Endothelial cell of umbilical vein (primary cell): ENCODE measurements at regions not wholly inside any gene's neighbourhood (a gene's known extent, or its start where the extent isn't known, plus 50 kb on each side); places are given as distances from the start of the nearest gene placed in this dataset.

ENCODE experiments used
- CTCF ChIP-seq, 2 donors: IDR thresholded peaks; 1 replicate in 1 of 2; 2 replicates in 1 of 2; pipeline ENCODE4 v1.5.1; 2011; ENCODE audit warnings: low read length in 2 of 2, mild to moderate bottlenecking in 2 of 2, moderate library complexity in 2 of 2, control low read depth in 1 of 2, inconsistent platforms in 1 of 2, low read depth in 1 of 2; ENCODE audit not compliant: insufficient read depth in 1 of 2; ENCODE audit errors: extremely low read depth in 1 of 2
- MAX ChIP-seq: IDR thresholded peaks from 2 replicates; pipeline ENCODE4 v1.6.1; 2011; ENCODE audit not compliant: insufficient read depth, insufficient read length
- POLR2AphosphoS5 ChIP-seq: IDR thresholded peaks from 2 replicates; pipeline ENCODE4 v1.6.1; 2012; ENCODE audit warnings: low read depth, mild to moderate bottlenecking, control low read depth, low read length, moderate library complexity; ENCODE audit not compliant: insufficient read depth

- no peak for TF ChIP-seq MAX
- no peak for TF ChIP-seq CTCF (IDR thresholded peaks at IDR 0.05; ENCODE audit: extremely low read depth in 1 of 2, insufficient read depth in 1 of 2, low read depth in 1 of 2, low read length in 2 of 2)
- no peak for TF ChIP-seq POLR2AphosphoS5
Observed at GRCh38 chr1:182196897-182197870, 135.7 kb upstream of the ZNF648 start.
